Ishikawa (cell line): ENCODE measurements at regions not wholly inside any gene's neighbourhood (a gene's known extent, or its start where the extent isn't known, plus 50 kb on each side); places are given as distances from the start of the nearest gene placed in this dataset.

ENCODE experiments used
- CREB1 ChIP-seq: IDR thresholded peaks from 2 replicates; pipeline ENCODE4 v1.6.1; 2012; ENCODE audit warnings: low read depth
- MAX ChIP-seq: IDR thresholded peaks from 2 replicates; pipeline ENCODE4 v1.6.1; 2012
- RAD21 ChIP-seq: IDR thresholded peaks from 2 replicates; pipeline ENCODE4 v1.6.1; 2012; ENCODE audit warnings: low read depth
- REST ChIP-seq: IDR thresholded peaks from 2 replicates; pipeline ENCODE4 v1.6.1; 2012; ENCODE audit warnings: low read depth, mild to moderate bottlenecking
- TAF1 ChIP-seq: IDR thresholded peaks from 2 replicates; pipeline ENCODE4 v1.6.1; 2012; ENCODE audit warnings: low read depth, mild to moderate bottlenecking
- YY1 ChIP-seq: IDR thresholded peaks from 2 replicates; pipeline ENCODE4 v1.6.1; 2012; ENCODE audit warnings: low read depth

- TF ChIP-seq CREB1 (no peak), MAX (no peak), TAF1 (no peak), YY1 (no peak), RAD21 (no peak), REST (no peak)
Observed at GRCh38 chr6:92688342-92688741, 731.0 kb downstream of the EPHA7 start.
